SK-N-SH (cell line): ENCODE measurements at regions not wholly inside any gene's neighbourhood (a gene's known extent, or its start where the extent isn't known, plus 50 kb on each side); places are given as distances from the start of the nearest gene placed in this dataset.

Experiments
- CTCF ChIP-seq: fragments of 200-600 bp; sonication (generic); IDR thresholded peaks from 2 replicates; pipeline ENCODE4 v1.6.1; 2017; ENCODE audit warnings: antibody characterized with exemption, mild to moderate bottlenecking, moderate library complexity
- EP300 ChIP-seq, 2 experiments: IDR thresholded peaks; 2 replicates each; pipeline versions ENCODE4 v1.4.0 to v1.6.1; 2012; ENCODE audit warnings: borderline replicate concordance in 1 of 2, low read depth in 1 of 2, low read length in 1 of 2
- MXI1 ChIP-seq: IDR thresholded peaks from 2 replicates; pipeline ENCODE4 v1.6.1; 2012; ENCODE audit warnings: mild to moderate bottlenecking, low read depth, low read length, improper control_type of control experiment
- RCOR1 ChIP-seq: fragments of 150-350 bp; IDR thresholded peaks from 2 replicates; pipeline ENCODE4 v1.6.1; 2017; ENCODE audit warnings: antibody characterized with exemption, low read length
- TAF1 ChIP-seq: IDR thresholded peaks from 2 replicates; pipeline ENCODE4 v1.6.1; 2012; ENCODE audit warnings: low read depth, mild to moderate bottlenecking, low read length, moderate library complexity, borderline replicate concordance
- USF1 ChIP-seq: IDR thresholded peaks from 2 replicates; pipeline ENCODE4 v1.4.0; 2012; ENCODE audit warnings: low read depth, borderline replicate concordance

- no peak for TF ChIP-seq EP300 (IDR thresholded peaks at IDR 0.05; ENCODE audit: borderline replicate concordance in 1 of 2, low read depth in 1 of 2, low read length in 1 of 2)
- TF ChIP-seq CTCF = no peak
- no peak for TF ChIP-seq MXI1
- TF ChIP-seq TAF1 = no peak
- no peak for TF ChIP-seq RCOR1
- no peak for TF ChIP-seq USF1
Measured at GRCh38 chr12:86373813-86374212, 117.6 kb upstream of the MGAT4C start.
